Bone marrow (tissue), 2 donors: ENCODE measurements at regions not wholly inside any gene's neighbourhood (a gene's known extent, or its start where the extent isn't known, plus 50 kb on each side); places are given as distances from the start of the nearest gene placed in this dataset.

Experiments used
- DNase-seq, 2 donors: peaks; one replicate each; lab custom pipeline; 2025; lab: John Stamatoyannopoulos, UW

DNA sequence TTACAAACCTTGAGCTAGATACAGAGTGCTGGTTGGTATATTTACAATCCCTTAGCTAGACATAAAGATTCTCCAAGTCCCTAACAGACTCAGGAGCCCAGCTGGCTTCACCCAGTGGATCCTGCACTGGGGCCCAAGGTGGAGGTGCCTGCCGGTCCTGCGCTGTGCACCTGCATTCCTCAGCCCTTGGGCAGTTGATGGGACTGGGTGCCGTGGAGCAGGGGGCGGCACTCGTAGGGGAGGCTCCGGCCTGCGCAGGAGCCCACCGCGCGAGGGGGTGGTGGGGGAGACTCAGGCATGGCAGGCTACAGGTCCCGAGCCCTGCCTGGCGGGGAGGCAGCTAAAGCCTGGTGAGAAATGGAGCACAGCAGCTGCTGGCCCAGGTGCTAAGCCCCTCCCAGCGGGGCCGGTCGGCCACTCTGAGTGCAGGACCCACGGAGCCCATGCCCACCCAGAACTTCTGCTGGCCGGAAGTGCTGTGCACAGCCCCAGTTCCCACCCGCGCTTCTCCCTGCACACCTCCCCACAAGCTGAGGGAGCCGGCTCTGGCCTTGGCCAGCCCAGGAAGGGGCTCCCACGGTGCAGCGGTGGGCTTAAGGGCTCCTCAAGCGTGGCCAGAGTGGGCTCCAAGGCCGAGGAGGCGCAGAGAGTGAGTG lies 1464.7 kb downstream of the EFNA5 start:
- DNase-seq, result no peak

DNA sequence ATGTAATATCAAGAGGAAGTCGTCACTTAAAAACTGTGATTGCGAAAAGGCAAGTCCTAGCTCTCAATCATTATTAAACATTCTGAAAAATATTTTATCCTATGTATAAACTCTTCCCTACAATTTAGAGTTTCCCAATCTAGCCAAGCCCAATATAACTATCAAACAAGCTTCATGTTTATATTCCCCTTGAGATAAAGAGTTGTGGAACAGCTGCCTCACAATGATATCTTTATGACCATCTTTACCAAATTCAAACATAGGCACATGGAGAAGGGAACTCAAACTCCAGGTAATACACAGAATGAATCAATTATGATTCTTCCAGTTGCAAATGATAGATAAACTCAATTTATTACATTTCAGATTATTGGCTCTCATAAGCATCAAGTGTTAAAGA lies 1468.7 kb downstream of the EFNA5 start:
- DNase-seq, result no peak

DNA sequence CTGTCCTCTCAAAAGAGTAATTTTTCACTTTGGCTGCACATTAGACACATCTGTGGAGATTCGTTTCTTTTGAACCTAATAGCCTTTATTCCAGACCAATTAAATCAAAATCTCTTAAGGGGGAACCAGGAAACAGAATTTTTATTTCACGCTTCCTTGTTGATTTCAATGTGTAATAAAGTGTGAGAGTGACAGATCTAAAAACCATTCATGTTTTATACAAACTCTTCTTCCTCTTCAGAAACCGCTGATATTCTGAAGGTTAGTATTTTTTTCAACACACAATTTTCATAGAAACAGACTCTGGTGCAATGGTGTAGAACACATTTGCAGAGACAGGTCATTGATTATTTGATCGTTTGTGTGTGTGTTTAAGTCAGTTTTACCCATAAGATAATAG lies 1469.8 kb downstream of the EFNA5 start:
- DNase-seq, result no peak

DNA sequence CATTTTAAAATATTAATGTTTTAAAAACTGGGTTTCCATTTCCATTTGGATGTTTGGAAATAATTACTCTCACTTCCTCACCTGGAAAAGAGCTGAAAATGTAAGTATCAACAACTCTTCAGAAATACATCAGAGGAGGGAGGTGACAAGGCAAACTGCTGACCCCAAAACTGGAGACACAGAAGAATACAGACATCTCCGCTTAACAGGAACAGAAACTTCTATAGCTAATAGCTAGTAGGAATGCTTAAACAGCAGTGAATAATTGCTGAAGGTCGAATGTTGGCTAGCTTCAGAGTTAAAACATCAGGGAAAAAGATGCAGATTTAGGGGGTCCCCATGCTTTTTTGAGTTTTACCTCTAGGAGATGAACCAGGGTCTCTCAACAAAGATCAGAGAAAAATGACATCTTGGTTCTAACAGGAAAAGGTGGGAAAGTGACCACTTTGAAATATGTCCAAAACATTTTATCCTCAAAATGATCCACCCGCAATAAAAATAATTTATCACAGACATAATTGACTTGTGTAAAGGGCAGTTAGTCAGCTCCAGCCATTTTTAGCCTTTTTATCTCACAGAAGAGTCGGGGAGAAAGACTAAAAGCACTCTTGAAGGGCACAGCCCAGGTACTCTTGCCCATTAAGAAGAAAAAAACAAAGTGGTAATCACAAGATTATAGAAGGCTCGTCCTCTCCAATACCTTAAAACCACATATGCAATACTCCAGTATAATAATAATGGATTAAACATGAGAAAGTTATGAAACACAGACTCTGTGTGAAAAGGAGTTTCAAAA lies 1474.9 kb downstream of the EFNA5 start:
- no peak for DNase-seq

DNA sequence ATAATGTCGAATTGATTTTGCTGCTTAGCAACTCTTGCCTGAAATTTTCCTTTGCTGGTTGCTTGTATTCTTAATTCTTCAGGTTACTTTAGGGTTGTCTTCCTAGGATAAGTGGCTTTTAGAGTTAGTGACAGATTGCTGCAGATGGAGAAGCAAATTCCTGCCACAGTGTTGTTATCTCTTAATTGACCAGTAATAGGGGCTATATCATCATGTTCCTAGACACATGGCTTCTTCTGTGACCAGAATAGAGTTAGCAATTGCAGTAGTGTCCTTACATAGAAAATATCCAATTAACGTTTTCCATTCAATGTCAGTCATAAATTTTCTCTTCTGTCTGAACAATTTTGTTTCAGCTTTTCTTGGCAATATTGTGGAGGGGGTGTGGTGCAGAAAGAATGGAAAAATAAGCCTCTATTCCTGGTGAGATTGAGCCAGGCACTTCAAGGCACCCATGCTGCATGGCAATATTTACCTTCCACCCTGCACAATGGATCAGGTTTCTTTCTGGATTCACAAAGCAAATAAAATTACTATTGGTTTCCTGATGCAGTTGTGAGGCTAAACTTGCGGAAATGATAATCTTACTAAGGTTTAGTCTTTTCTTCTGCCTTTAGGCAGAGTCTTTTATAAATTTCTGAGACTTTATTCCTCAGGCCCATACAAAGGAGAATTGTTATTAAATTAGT lies 1481.5 kb downstream of the EFNA5 start:
- no peak for DNase-seq

DNA sequence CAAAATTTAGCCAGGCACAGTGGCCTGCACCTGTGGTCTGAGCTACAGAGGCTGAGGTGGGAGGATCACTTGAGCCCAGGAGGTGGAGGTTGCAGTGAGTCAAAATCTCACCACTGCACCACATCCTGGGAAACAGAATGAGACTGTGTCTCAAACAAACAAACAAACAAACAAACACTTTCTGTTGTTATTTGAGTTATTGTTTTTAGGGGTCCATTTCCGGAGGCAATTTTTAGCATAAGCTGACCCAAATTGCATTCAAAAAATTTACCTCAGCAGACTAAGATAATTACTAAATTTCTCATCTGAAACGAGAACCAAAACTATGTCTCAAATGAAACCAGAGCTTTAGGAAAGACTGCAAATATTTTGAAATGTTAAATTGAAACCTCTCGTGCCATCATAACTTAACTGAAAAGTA lies 1485.1 kb downstream of the EFNA5 start:
- no peak for DNase-seq

DNA sequence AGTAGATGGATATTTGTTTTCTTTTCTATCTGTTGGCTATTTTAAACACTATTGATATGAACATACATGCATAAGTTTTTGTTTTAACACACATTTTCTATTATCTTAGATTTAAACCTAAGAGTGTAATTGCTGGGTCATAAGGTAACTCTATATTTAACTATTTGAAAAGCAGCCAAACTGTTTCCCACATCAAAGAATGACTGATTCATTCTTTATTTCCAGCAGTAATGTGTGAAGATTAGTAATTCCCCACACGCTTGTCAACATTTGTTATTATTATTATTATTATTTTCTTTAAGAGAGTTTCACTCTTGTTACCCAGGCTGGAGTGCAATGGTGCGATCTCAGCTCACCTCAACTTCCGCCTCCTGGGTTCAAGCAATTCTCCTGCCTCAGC lies 1495.8 kb downstream of the EFNA5 start:
- no peak for DNase-seq

DNA sequence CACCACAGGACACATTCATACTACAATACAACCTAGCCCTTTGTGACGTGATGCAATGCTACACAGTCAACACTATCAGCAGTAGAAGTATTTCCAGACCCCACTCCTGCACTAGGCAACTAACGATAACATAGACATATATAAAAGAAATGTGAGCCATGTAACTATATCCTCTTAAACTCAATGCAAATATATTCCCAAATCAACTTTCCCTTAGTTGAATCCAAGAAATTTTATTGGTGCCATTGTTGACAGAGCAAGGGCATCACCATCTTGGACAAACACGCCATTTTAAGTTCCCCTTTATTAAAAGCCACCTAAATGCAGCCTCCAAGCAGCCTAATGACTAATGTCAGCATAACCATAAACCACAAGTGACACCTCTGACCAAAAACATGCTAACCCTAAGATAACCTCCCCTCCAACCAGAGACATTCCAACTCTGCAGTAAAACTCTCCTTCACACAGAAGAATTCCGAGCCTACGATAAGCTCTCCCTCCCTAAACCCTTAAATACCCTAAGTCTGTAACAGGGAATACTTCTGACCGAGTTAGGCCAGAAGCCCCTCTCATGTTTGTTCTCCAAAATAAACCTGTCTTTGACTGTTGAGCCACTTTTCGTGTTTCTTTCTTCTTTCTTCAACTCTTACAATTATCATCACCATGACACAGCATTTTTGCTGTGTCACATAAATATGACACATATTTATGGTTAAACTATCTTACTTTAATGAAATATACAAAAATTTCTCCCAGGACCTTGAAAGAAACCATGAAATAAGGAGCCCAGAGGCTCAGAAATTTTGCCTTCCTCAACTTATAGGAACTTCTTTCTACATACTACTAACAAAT lies 1497.8 kb downstream of the EFNA5 start:
- no peak for DNase-seq

DNA sequence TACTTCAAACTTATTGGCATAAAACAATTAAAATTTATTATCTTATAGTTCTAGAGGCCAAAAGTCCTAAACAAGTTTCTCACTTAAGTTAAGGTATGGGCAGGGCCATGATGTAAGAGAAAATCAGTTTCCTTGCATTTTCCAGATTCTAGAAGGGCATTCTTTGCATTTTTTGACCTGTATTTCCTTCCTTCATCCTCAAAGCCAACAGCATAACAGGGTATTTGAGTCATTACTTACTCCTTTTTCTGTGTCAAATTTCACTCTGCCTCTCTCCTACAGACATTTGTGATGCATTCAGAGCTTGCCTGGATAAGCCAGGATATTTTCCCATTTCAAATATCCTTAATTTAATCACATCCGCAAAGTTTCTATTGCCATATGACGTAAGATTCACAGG lies 1499.0 kb downstream of the EFNA5 start:
- no peak for DNase-seq

DNA sequence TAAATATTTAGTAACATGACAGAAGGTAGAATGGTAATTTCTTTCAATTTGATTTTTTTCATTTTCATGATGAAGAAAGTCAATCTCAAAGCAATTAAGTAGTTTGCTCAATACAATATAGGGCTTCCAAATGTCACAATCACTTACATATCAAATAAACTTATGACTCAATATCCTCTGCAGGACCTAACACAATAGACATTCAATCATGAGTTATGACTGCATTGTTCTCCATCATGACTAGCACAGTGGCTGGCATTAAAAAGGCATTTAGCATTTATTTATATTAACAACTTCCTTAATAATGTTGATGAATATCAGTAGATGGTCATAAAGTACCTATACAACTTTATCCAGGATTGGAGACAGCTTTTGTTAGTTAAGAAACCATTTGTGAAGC lies 1499.6 kb downstream of the EFNA5 start:
- no peak for DNase-seq

DNA sequence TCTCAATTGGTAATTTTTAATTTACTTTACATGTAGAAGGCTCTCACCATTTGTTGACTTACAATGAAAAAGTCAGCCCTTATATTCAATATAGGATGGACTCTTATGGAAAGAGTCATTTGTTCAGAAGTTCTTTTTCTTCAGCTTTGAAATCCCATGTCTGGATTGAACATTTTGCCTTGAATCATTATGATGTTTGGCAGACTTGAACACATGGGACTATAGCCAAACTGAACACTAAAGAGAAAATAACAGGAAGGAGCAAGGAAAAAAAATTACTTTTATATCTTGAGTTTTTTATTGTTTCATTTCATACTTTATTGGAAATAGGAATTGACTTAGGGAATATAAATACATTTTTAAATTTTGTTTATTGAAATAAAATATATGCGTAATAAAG lies 1503.0 kb downstream of the EFNA5 start:
- DNase-seq, result no peak

DNA sequence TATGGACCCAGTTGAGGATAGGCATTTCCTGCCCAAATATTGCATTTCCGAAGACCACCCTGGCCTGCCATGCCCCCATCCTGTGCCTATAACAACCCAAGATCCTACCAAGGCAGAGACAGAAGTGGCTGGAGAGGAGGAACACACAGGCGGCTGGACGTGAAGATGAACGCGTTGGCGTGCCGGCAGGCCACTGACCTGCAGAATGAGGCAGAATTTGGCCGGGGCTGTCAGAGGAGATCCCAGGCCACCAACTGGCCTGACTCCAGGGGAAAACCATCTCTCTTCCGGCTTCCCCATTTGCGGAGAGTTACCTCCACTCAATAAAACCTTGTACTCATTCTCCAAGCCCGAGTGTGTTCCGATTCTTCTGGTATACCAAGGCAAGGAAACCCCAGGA lies 1507.5 kb downstream of the EFNA5 start:
- DNase-seq, result no peak

DNA sequence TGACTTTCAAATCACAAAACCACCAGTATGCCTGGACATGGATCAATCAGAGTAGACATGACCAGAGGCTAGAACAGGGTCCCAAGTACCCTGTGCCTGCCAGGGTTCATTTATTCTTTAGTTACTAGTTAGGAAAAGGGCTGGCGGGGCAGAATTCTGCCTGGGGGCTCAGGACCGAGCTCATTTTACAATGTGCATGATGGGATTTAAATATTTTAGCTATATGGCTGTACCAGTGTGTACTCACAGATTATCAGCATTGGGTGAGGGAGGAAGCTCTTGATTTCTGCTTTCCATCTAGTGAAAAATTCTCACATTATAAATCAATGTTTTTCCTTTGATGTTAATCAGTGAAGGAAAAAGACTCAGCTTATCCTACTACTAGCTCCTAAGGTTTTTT lies 1511.1 kb downstream of the EFNA5 start:
- DNase-seq, result no peak

DNA sequence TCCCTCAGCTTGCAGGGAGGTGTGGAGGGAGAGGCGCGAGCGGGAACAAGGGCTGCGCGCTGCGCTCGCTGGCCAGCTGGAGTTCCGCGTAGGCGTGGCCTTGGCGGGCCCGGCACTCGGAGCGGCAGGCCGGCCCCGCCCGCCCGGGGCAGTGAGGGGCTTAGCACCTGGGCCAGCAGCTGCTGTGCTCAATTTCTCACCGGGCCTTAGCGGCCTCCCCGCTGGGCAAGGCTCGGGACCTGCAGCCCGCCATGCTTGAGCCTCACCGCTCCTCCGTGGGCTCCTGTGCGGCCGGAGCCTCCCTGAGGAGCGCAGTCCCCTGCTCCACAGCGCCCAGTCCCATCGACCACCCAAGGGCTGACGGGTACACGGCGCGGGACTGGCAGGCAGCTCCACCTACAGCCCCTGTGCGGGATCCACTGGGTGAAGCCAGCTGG lies 1516.4 kb downstream of the EFNA5 start:
- DNase-seq, result no peak

DNA sequence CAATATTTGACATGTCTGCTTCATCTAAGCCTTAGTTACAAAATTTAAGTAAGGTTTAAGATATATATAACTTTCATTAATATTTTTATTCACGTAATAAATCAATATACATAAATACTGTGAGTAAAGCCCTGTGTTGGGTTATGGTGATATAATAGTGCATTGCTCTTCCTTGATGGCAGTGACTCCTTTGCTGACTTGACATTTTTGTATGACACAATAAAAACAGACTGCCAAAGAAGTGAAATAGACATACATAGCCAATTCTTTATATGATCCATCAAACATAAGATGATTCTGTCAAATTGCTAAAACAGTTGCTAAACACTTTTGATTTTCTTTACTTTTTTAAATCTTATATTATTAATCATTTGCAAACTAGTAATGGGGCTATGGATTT lies 1518.2 kb downstream of the EFNA5 start:
- DNase-seq, result no peak

DNA sequence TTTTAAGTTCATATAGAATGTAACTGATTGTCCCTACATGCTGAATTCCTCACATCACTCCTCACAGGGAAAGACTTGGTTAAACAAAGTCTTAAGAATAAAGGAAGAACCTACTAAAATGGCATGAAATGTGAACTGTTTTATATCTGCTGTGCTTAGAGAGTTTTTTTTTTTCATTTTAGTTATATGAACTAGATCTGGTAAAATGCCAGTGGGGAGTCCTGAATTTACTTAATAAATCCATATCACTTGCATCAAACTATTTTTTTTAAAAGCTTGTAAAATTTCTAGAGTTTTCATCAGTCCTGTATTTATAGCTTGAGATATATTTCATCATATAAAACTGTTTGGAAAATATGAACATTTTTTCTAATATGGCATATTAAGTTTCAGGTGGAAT lies 1528.6 kb downstream of the EFNA5 start:
- DNase-seq, result no peak

DNA sequence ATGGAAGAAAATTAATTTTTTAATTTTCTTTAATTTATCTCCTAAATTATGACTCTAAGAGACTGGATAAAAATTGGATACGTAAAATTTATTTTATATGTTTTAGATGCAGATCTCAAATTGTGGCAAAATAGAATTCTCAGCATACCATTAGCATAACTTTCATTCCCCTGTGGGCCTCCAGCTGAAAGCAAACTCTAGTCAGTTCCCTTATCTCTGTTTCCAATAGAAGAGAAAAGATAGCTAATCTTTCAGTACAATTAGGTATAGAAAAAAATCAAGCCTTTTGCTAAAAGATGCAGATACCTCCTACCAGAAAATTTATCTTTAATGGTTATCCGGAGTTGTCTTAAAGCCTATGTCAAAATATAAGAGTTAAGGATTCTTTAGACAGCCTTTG lies 1530.6 kb downstream of the EFNA5 start:
- DNase-seq, result no peak

DNA sequence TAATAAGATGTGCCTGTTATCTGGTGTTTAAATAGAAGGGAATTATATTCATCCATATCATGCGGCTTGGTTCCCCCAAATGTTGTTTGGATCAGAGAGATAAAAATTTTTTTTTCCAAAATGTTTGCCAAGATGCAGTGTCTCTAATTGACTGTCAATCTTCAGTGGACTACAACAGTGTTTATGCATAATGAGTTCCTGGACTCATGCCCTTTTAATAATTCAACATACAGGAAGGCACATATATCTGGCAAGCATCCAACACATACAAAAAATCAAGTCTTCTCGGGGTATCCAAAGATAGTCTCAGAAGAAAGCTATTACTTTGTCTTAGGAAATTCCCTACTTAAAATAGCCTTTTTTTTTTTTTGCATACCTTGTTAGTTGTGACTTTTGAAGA lies 1534.7 kb downstream of the EFNA5 start:
- DNase-seq, result no peak

DNA sequence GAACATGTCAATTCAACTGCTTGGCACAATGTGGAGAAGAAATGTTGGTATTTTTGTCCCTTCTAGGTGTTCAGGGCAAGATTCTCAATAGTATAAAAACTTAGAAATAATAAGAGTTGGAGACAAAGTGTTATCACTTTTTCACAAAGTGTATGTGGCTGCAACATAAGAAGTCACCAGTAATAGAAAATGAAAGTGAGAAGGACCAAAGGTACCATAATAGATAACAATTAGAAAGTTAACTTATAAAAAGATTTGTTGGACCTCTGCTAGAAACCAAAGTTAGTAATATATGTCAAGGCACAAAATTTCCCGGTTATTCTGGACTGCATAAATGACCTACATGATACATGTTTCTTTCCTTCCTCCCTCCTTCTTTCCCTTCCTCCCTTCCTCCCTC lies 1535.3 kb downstream of the EFNA5 start:
- no peak for DNase-seq

DNA sequence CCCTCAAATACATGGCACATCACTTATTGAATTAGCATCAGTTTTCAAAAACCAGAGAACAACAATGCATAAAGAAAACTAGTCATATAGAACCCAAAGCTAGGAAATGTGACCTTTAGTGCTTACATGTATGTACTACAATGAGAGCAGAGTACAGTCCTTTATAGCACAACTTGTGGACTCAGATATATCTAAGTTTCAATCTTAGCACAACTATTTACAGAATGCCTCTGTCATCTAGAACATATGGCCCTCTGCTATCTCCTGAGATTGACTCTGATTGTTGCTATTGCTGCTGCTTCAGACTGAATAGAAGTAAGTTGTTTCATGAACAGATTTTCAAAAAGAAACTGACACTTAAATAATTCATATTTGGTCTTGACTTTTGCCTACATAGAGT lies 1536.2 kb downstream of the EFNA5 start:
- no peak for DNase-seq

DNA sequence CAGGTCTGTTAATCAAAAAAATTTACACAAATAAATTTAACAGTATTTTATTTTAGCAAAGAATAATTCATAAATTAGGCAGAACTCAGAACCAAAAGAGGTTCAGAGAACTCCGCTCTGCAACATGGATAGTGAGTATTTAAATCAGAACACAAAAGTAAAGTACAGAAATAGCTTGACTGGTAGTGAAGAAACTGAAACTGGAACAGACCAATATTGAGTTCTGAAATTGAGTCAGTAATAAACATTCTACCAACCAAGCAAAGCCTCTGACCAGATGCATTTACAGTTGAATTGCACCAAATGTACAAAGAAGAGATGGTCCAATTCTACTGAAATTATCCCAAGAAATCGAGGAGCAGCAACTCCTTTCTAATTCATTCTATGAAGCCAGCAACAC lies 1542.8 kb downstream of the EFNA5 start:
- DNase-seq, result no peak

DNA sequence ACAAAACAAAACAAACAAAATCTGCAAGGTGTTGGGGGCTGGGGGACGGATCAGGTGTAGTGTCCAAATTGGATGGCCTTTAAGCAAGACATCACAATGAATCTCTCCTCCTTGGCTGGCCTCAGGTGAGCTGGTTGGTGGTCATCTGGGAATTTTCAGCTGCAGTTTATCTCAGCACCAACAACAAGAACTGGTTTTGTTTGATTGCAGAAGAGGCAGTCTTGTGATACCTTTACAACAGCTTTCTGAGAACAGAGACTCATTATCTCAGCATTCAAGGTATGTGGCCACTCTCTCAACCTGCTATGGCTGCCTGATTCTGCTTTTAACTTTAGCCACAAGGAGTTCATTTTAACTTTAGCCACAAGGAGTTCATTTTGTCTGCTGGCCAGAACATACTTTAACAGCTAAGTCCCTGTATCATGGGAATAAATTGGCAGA lies 1543.4 kb downstream of the EFNA5 start:
- DNase-seq, result no peak
